NCI-H524 (cell line): ENCODE measurements at regions not wholly inside any gene's neighbourhood (a gene's known extent, or its start where the extent isn't known, plus 50 kb on each side); places are given as distances from the start of the nearest gene placed in this dataset.
"Not testable (repeated sequence)": the region's sequence is repeated elsewhere in the genome, so short reads cannot be mapped to it uniquely, and the experiment has no call there.

Experiments
- DNase-seq, 2 experiments: peaks; one replicate each; lab custom pipeline; 2025; lab: John Stamatoyannopoulos, UW

GRCh38 chr10:65628493-65629139 lies 1297.2 kb upstream of the LRRTM3 start:
- no peak for DNase-seq

GRCh38 chr10:65660006-65660405 lies 1265.8 kb upstream of the LRRTM3 start:
- no peak for DNase-seq

DNA sequence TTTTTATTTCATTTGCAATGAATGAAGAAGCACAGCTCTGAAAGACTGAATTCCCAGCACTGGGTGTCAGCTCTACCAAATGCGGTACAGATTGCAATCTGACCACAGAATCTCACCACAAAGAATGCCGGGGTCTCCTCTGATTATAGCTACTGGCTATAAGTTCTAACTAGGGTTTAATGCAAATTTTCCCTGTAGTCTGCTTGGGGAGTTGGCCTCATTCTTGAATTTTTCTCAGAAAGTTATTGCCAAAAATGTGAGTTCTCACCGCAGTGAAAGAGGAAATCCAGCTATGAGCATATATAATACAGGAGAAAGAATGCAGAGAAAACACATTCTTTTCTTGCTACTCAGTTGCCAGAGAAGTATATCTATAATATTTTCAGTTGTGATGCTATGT lies 1255.7 kb upstream of the LRRTM3 start:
- no peak for DNase-seq

DNA sequence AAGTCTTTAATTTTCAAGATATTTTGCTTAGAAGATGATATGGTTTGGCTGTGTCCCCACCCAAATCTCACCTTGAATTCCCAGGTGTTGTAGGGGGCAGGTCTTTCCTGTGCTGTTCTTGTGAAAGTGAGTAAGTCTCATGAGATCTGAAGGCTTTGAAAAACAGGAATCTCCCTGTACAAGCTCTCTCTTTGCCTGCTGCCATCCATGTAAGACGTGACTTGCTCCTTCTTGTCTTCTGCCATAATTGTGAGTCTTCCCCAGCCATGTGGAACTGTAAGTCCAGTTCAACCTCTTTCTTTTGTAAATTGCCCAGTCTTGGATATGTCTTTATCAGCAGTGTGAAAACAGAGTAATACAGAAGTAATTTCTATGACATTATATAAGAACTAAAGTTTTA lies 1255.2 kb upstream of the LRRTM3 start:
- not testable (repeated sequence) for DNase-seq

DNA sequence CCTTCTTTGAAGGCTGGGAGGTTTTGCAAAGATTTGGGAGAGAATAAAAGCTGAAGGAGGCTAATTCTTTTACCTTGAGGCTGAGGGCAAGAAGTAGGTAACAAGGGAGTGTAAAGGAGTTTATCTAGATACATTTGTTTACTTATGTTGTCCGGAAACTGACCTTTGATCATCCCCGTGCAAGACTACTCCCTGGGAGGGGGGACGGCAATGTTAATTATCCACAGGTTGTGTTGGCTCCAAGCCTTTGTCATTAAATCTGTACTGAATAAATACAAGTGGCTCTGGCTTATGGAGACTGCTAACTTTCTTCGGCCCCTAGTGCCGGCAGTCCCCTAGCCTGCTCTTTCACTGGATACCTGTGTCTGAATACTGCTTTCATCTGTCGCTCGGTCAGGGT lies 1250.6 kb upstream of the LRRTM3 start:
- DNase-seq: no peak

- DNase-seq: no peak
These were observed 1240.9 kb upstream of the LRRTM3 start for GRCh38 chr10:65684896-65685295.

DNA sequence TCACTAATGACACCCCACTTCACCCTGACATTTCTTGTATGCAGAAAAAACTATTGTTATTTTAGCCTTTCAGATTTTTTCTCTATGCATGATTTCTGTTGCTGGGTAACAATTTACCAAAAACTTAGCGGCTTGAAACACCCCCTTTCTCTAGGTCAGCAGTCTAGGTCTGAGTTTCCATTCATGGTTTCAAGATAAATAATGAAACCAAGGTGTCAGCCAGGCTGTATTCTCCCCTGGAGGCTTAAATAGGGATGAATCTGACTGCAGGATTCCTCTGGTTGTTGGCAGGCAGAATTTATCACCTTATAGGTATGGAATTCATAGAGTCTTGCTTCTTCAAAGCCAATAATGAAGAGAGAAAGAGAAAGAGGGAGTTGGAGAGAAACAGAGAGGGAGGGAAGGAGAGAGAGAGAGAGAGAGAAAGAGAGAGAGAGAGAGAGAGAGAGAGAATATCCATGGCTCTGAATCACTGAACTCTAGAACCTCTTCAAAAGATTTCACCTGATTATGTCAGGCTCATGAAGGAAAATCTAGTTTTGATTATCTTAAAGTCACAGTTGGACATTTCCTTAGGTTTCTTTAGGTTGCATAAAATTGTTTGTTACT lies 1224.6 kb upstream of the LRRTM3 start:
- no peak for DNase-seq

DNA sequence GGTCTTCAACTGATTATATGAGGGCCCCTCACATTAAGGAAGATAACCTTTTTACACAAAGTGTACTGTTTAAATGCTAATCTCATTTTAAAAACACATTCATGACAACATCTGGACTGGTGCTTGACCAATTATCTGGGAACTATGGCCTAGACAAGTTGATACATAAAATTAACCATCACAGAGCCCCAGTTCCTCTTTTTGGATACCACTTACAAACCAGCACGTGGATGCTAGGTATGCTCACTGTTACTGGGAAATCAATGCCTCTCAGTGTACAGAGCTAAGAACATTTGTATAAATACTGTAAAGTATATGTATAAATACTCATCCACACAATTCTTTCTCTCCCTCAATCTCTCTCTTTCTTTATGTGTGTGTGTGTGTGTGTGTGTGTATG lies 1217.8 kb upstream of the LRRTM3 start:
- no peak for DNase-seq

- DNase-seq: no peak
These were observed 1215.5 kb upstream of the LRRTM3 start for GRCh38 chr10:65710306-65710705.

DNA sequence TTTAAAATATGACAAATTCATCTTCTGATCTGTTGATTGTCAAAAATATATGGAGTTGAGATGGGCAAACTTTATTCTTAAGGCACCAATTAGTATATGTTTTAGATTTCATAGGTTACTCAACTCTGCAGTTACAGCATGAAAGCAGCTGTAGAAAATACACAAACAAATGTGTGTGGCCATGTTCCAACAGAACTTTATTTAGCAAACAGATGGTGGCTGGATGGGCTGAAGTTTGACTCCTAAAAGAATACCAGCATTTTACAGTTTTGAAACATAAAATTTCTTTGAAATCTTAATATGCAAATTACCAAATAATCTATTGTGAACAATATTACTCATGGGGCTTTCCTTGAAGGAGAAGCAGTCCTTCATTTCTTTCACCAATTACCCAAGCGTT lies 1206.0 kb upstream of the LRRTM3 start:
- no peak for DNase-seq

- no peak for DNase-seq
These were observed 1204.9 kb upstream of the LRRTM3 start for GRCh38 chr10:65720901-65721300.

GRCh38 chr10:65723525-65723924 lies 1202.3 kb upstream of the LRRTM3 start:
- DNase-seq: no peak

- no peak for DNase-seq
These were observed 1190.5 kb upstream of the LRRTM3 start for GRCh38 chr10:65735382-65735781.

DNA sequence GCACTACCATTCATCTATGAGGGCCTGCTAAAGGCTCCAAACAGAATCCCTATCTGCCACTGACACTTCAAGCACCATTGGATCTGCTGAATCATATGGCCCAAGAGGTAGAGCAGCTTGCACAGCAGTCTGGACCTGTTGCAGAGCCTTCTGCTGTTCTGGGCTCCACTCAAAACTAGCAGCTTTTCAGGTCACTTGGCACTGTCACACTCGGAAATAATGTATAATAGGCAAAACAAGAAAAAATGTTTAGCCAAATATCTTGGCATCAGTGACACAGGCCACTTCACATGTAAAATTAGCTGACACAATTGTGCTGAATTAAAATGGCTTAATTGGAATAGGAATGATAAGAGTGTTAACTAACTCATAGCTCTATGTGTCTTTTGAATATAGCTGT lies 1182.9 kb upstream of the LRRTM3 start:
- no peak for DNase-seq

GRCh38 chr10:65751218-65751617 lies 1174.6 kb upstream of the LRRTM3 start:
- no peak for DNase-seq

DNA sequence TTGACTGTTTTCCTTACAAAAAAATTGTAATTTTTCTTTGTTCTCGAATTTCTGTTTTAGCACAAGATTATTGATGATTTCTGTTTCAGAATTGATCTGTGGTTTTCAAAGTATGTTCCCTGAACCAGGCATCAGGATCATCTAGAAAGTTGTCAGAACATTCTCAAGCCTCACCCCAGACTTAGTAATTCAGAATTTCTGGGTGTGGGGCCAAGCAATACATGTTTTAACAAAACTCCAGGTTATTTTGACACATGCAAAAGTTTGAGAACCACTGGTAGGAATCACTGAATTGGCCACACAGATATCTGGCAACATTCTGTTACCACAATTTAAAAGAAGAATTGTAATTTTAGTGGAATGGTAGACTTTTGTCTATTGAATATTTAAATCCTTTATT lies 1173.9 kb upstream of the LRRTM3 start:
- DNase-seq: no peak

DNA sequence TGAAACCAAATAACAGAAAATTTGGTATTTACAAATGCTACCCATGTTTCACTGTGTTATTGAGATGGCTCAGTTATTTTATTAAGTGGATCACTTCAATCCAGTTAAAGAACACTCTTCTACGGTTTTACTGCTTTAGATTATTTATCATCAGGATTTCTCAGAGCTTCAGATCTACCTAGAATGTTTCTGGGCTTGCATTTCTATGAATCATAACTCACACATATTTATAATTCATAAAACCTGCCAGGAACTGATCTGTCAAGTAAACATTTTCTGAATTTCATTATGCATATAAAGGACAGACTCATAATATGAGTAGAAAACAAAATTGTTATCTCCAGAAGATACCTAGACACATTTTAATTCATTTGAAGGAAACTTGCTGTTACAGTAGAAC lies 1172.3 kb upstream of the LRRTM3 start:
- no peak for DNase-seq

DNA sequence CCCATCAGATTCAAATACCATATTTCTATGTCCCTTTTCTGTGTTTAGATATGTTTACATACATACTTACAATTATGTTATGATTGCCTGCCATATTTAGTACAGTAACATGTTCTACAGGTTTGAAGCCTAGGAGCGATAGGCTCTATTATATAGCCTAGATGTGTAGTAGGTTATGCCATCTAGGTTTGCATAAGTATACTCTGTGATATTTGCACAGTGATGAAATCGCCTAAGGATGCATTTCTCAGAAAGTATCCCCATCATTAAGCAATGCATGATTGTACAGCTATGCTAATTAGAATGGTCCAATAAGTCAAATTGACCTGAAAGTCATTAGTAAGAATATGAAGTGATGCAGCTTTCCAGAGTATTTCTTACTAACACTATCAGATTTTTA lies 1171.7 kb upstream of the LRRTM3 start:
- no peak for DNase-seq

- DNase-seq: no peak
These were observed 1163.5 kb upstream of the LRRTM3 start for GRCh38 chr10:65762311-65762710.

DNA sequence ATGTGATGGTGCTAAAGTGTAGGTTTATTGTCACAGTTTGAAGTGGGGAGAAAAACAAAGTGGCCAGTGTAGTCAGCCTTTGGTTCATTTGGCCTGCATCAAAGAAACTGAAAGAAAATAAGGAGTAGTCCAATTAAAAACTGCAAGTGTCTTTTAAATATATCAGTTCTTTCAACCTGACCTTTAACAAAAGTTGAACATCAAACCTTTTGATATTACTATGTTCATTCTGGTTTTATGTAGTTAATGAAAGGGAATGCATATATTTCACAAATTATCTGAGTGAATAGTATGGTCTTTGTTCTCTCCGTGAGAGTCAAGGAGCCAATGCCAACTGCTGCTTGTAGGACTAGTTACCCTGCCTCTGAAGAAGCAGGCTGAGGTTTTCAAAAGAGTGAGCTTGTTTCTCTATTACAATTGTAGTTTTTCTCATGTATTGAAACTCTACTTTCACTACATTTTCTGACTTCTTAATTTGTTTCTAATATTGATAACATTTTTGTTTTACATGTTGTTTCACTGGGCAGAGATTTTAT lies 1160.8 kb upstream of the LRRTM3 start:
- DNase-seq: no peak

GRCh38 chr10:65769828-65770227 lies 1156.0 kb upstream of the LRRTM3 start:
- no peak for DNase-seq

- no peak for DNase-seq
These were observed 1147.1 kb upstream of the LRRTM3 start for GRCh38 chr10:65778753-65779152.

DNA sequence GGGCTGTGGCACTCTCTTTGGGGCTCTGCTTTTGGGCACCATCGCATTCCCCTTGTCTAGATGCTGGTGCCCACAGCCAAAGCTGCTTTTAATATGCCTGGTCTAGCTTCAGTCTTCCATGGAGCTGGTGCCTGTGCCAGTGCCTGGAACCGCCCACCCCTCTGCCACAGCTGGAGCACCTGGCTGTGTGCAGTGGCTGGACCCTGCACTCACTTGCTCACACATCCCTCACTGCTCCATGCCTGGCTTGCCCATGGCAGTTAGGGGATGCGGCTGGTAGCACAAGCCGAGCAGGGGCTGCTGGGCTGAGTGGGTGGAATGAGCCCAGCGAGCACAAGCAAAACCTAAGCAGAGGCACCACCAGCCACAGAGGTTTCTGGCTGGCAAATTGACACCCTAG lies 1145.9 kb upstream of the LRRTM3 start:
- no peak for DNase-seq

- no peak for DNase-seq
These were observed 1139.6 kb upstream of the LRRTM3 start for GRCh38 chr10:65786279-65786678.
